Left lung (tissue), 4 donors: ENCODE measurements at regions not wholly inside any gene's neighbourhood (a gene's known extent, or its start where the extent isn't known, plus 50 kb on each side); places are given as distances from the start of the nearest gene placed in this dataset.

ENCODE experiments used
- ATAC-seq: fragments of 200-7000 bp; cut with Tn5 transposase; one replicate; pipeline ENCODE4 v1.9.1; 2020; ENCODE audit warnings: moderate library complexity
- DNase-seq, 4 donors: peaks; one replicate each; pipeline ENCODE4 v3.0.0-alpha.2; 2013 to 2020
- H3K27ac ChIP-seq, 2 donors: fragments of 200-600 bp; sonication (generic) in 1 of 2; one replicate each; pipeline versions ENCODE4 v1.5.0 to v1.8.0; 2020 to 2021
- H3K27me3 ChIP-seq, 2 donors: fragments of 200-600 bp; sonication (generic) in 1 of 2; one replicate each; pipeline versions ENCODE4 v1.5.0 to v1.8.0; 2020 to 2021
- H3K36me3 ChIP-seq, 2 donors: fragments of 200-600 bp; sonication (generic) in 1 of 2; one replicate each; pipeline versions ENCODE4 v1.5.0 to v1.8.0; 2020 to 2021
- H3K4me1 ChIP-seq, 2 donors: fragments of 200-600 bp; one replicate each; pipeline ENCODE4 v1.8.0; 2021
- H3K4me3 ChIP-seq, 2 donors: fragments of 200-600 bp; sonication (generic) in 1 of 2; one replicate each; pipeline versions ENCODE4 v1.5.0 to v1.8.0; 2020 to 2021; ENCODE audit warnings: mild to moderate bottlenecking in 1 of 2
- H3K9me3 ChIP-seq, 2 donors: fragments of 200-600 bp; sonication (generic) in 1 of 2; one replicate each; pipeline versions ENCODE4 v1.5.0 to v1.8.0; 2020 to 2021
- CTCF ChIP-seq, 2 donors: fragments of 200-600 bp; sonication (generic) in 1 of 2; IDR thresholded peaks; one replicate each; pipeline versions ENCODE4 v1.5.0 to v1.8.0; 2021; ENCODE audit warnings: antibody characterized with exemption in 2 of 2
- intact Hi-C, 2 donors: fragments of 100-400 bp; cut with DNase I; formaldehyde crosslinking; loops; one replicate each; pipeline versions ENCODE4 v1.11.2 to v1.14.2; 2022
- donor health status: DM: no; HTN: yes; CAD: no.
- donor health status: DM: no; HTN: no; CAD: no.

- H3K27ac ChIP-seq, result peak overlapping the region in 1 of 2 donors; percentile 19
Measured at GRCh38 chr12:94073441-94074051, 74.8 kb upstream of the PLXNC1 start.

GRCh38 chr12:94074216-94074979 lies 74.0 kb upstream of the PLXNC1 start:
- peaks cover 4 to 7% of the 10 kb centered on the region in 2 donors for H3K4me1 ChIP-seq
- no peak for TF ChIP-seq CTCF (IDR thresholded peaks at IDR 0.05)
- H3K4me3 ChIP-seq, result no peak overlapping the region
- no peaks in the 10 kb centered on the region for H3K9me3 ChIP-seq
- peak in 1 of 4 donors; percentile 40 for DNase-seq
- intact Hi-C loops, result no loop called here
- ATAC-seq, result peak; percentile 43
- no peaks in the 10 kb centered on the region for H3K36me3 ChIP-seq
- no peaks in the 10 kb centered on the region for H3K27me3 ChIP-seq
- H3K27ac ChIP-seq, result peak overlapping the region in 1 of 2 donors; percentile 67

More at GRCh38 chr12:94073441-94074051, 74.8 kb upstream of the PLXNC1 start:
- Histone ChIP-seq H3K4me1 (peaks cover 4 to 7% of the 10 kb centered on the region in 2 donors), H3K36me3 (no peaks in the 10 kb centered on the region), H3K4me3 (no peak overlapping the region), H3K9me3 (peaks cover 0 to 3% of the 10 kb centered on the region in 2 donors), H3K27me3 (no peaks in the 10 kb centered on the region)
- intact Hi-C loops, result no loop called here
- DNase-seq (no peak), ATAC-seq (no peak)
- no peak for TF ChIP-seq CTCF (IDR thresholded peaks at IDR 0.05)

GRCh38 chr12:94074980-94075629 lies 73.3 kb upstream of the PLXNC1 start:
- intact Hi-C loops, result no loop called here
- H3K27me3 ChIP-seq, result no peaks in the 10 kb centered on the region
- peaks cover 4 to 7% of the 10 kb centered on the region in 2 donors for H3K4me1 ChIP-seq
- no peaks in the 10 kb centered on the region for H3K9me3 ChIP-seq
- ATAC-seq, result peak; percentile 96
- peak; percentile 45 to 53 for TF ChIP-seq CTCF (IDR thresholded peaks at IDR 0.05)
- H3K36me3 ChIP-seq, result no peaks in the 10 kb centered on the region
- no peak overlapping the region for H3K4me3 ChIP-seq
- DNase-seq, result peak in 3 of 4 donors; percentile 59 to 84 (median 59)
- peak overlapping the region in 1 of 2 donors; percentile 67 for H3K27ac ChIP-seq

GRCh38 chr12:94077209-94077608 lies 71.2 kb upstream of the PLXNC1 start:
- no peak for ATAC-seq
- DNase-seq, result no peak
- Histone ChIP-seq H3K27ac (no peak overlapping the region), H3K36me3 (no peaks in the 10 kb centered on the region), H3K9me3 (no peaks in the 10 kb centered on the region), H3K4me1 (peaks cover 4 to 7% of the 10 kb centered on the region in 2 donors), H3K4me3 (no peak overlapping the region), H3K27me3 (no peaks in the 10 kb centered on the region)
- intact Hi-C loops, result no loop called here
- no peak for TF ChIP-seq CTCF (IDR thresholded peaks at IDR 0.05)
